ENCODE measurements at regions not wholly inside any gene's neighbourhood (a gene's known extent, or its start where the extent isn't known, plus 50 kb on each side); places are given as distances from the start of the nearest gene placed in this dataset.

GRCh38 chr2:120936476-120937334 is 201.0 kb downstream of the GLI2 start:
- DNase-seq (ENCODE audit: low read depth, low spot score), result no peak

GRCh38 chr2:120937686-120938044 is 202.0 kb downstream of the GLI2 start:
- no peak for DNase-seq (ENCODE audit: low read depth, low spot score)

- no peak for DNase-seq (ENCODE audit: low read depth, low spot score)
Measured at GRCh38 chr2:120938045-120938771, 202.5 kb downstream of the GLI2 start.

GRCh38 chr2:120939595-120940318 is 204.1 kb downstream of the GLI2 start:
- DNase-seq (ENCODE audit: low read depth, low spot score), result no peak

- DNase-seq (ENCODE audit: low read depth, low spot score), result no peak
Measured at GRCh38 chr2:120940319-120940696, 204.6 kb downstream of the GLI2 start.

GRCh38 chr2:120940726-120941256 is 205.1 kb downstream of the GLI2 start:
- DNase-seq (ENCODE audit: low read depth, low spot score), result no peak

- no peak for DNase-seq (ENCODE audit: low read depth, low spot score)
Measured at GRCh38 chr2:120941571-120942120, 206.0 kb downstream of the GLI2 start.

- DNase-seq (ENCODE audit: low read depth, low spot score), result no peak
Measured at GRCh38 chr2:120942658-120943057, 207.0 kb downstream of the GLI2 start.

- DNase-seq (ENCODE audit: low read depth, low spot score), result no peak
Measured at GRCh38 chr2:120943403-120944034, 207.9 kb downstream of the GLI2 start.

- no peak for DNase-seq (ENCODE audit: low read depth, low spot score)
Measured at GRCh38 chr2:120944575-120944974, 208.9 kb downstream of the GLI2 start.

- DNase-seq (ENCODE audit: low read depth, low spot score), result no peak
Measured at GRCh38 chr2:120945091-120945490, 209.4 kb downstream of the GLI2 start.

GRCh38 chr2:120945832-120946499 is 210.3 kb downstream of the GLI2 start:
- DNase-seq (ENCODE audit: low read depth, low spot score), result no peak

- no peak for DNase-seq (ENCODE audit: low read depth, low spot score)
Measured at GRCh38 chr2:120947327-120947726, 211.7 kb downstream of the GLI2 start.

- no peak for DNase-seq (ENCODE audit: low read depth, low spot score)
Measured at GRCh38 chr2:120947982-120948661, 212.5 kb downstream of the GLI2 start.

- DNase-seq (ENCODE audit: low read depth, low spot score), result no peak
Measured at GRCh38 chr2:120948662-120949011, 213.0 kb downstream of the GLI2 start.

- no peak for DNase-seq (ENCODE audit: low read depth, low spot score)
Measured at GRCh38 chr2:120949027-120949956, 213.6 kb downstream of the GLI2 start.

GRCh38 chr2:120949957-120950590 is 214.4 kb downstream of the GLI2 start:
- no peak for DNase-seq (ENCODE audit: low read depth, low spot score)

- no peak for DNase-seq (ENCODE audit: low read depth, low spot score)
Measured at GRCh38 chr2:120951693-120952092, 216.0 kb downstream of the GLI2 start.

GRCh38 chr2:120952318-120952717 is 216.7 kb downstream of the GLI2 start:
- no peak for DNase-seq (ENCODE audit: low read depth, low spot score)
